Activated naive CD4-positive, alpha-beta T cell treated with anti-CD3 and anti-CD28 coated beads, Interleukin-2, amount 50 U/mL, for 24 hours (primary cell): ENCODE measurements at regions not wholly inside any gene's neighbourhood (a gene's known extent, or its start where the extent isn't known, plus 50 kb on each side); places are given as distances from the start of the nearest gene placed in this dataset.
"Not testable (repeated sequence)": the region's sequence is repeated elsewhere in the genome, so short reads cannot be mapped to it uniquely, and the experiment has no call there.

ENCODE experiments used
- H3K27ac Mint-ChIP-seq: one replicate; pipeline ENCODE4 v1.8.0; 2021; ENCODE audit warnings: mild to moderate bottlenecking, mixed read lengths
- H3K27me3 Mint-ChIP-seq: one replicate; pipeline ENCODE4 v1.8.0; 2021; ENCODE audit warnings: mixed read lengths
- H3K36me3 Mint-ChIP-seq: one replicate; pipeline ENCODE4 v1.8.0; 2021; ENCODE audit warnings: mixed read lengths
- H3K4me1 Mint-ChIP-seq: one replicate; pipeline ENCODE4 v1.8.0; 2021; ENCODE audit warnings: mixed read lengths
- H3K4me3 Mint-ChIP-seq: one replicate; pipeline ENCODE4 v1.8.0; 2021; ENCODE audit warnings: mild to moderate bottlenecking, mixed read lengths
- H3K9me3 Mint-ChIP-seq: one replicate; pipeline ENCODE4 v1.8.0; 2021; ENCODE audit warnings: mixed read lengths

GRCh38 chrX:143296521-143296920, 220.8 kb downstream of the SPANXN3 start:
- no peak overlapping the region for H3K4me3 Mint-ChIP-seq
- no peak overlapping the region for H3K27ac Mint-ChIP-seq
- no peaks in the 10 kb centered on the region for H3K4me1 Mint-ChIP-seq
- H3K9me3 Mint-ChIP-seq = no peaks in the 10 kb centered on the region
- H3K27me3 Mint-ChIP-seq = no peaks in the 10 kb centered on the region
- no peaks in the 10 kb centered on the region for H3K36me3 Mint-ChIP-seq

GRCh38 chrX:143287236-143287635, 230.0 kb downstream of the SPANXN3 start:
- Mint-ChIP-seq H3K36me3 (no peaks in the 10 kb centered on the region), H3K27me3 (no peaks in the 10 kb centered on the region), H3K9me3 (no peaks in the 10 kb centered on the region), H3K27ac (no peak overlapping the region), H3K4me3 (no peak overlapping the region), H3K4me1 (no peaks in the 10 kb centered on the region)

GRCh38 chrX:143270317-143270716, 244.6 kb downstream of the SPANXN4 start:
- Mint-ChIP-seq H3K4me1 (no peaks in the 10 kb centered on the region), H3K36me3 (no peaks in the 10 kb centered on the region), H3K4me3 (no peak overlapping the region), H3K9me3 (no peaks in the 10 kb centered on the region), H3K27me3 (no peaks in the 10 kb centered on the region), H3K27ac (no peak overlapping the region)

GRCh38 chrX:143244593-143244992, 218.9 kb downstream of the SPANXN4 start:
- not testable (repeated sequence) for H3K9me3 Mint-ChIP-seq, H3K36me3 Mint-ChIP-seq, H3K4me1 Mint-ChIP-seq, H3K27me3 Mint-ChIP-seq, H3K27ac Mint-ChIP-seq, H3K4me3 Mint-ChIP-seq

- no peak overlapping the region for H3K27ac Mint-ChIP-seq
- no peak overlapping the region for H3K4me3 Mint-ChIP-seq
- H3K9me3 Mint-ChIP-seq = no peaks in the 10 kb centered on the region
- no peaks in the 10 kb centered on the region for H3K4me1 Mint-ChIP-seq
- no peaks in the 10 kb centered on the region for H3K36me3 Mint-ChIP-seq
- H3K27me3 Mint-ChIP-seq = no peaks in the 10 kb centered on the region
These were observed 214.9 kb downstream of the SPANXN4 start for GRCh38 chrX:143240658-143241057.

GRCh38 chrX:143231492-143231891, 205.8 kb downstream of the SPANXN4 start:
- Mint-ChIP-seq H3K4me3 (no peak overlapping the region), H3K36me3 (no peaks in the 10 kb centered on the region), H3K27me3 (no peaks in the 10 kb centered on the region), H3K27ac (no peak overlapping the region), H3K4me1 (no peaks in the 10 kb centered on the region), H3K9me3 (no peaks in the 10 kb centered on the region)

- not testable (repeated sequence) for H3K9me3 Mint-ChIP-seq, H3K36me3 Mint-ChIP-seq, H3K4me3 Mint-ChIP-seq, H3K4me1 Mint-ChIP-seq, H3K27me3 Mint-ChIP-seq, H3K27ac Mint-ChIP-seq
These were observed 202.9 kb downstream of the SPANXN4 start for GRCh38 chrX:143228600-143228999.

GRCh38 chrX:143206966-143207365, 181.2 kb downstream of the SPANXN4 start:
- Mint-ChIP-seq H3K36me3 (no peaks in the 10 kb centered on the region), H3K27ac (no peak overlapping the region), H3K27me3 (no peaks in the 10 kb centered on the region), H3K4me3 (no peak overlapping the region), H3K4me1 (no peaks in the 10 kb centered on the region), H3K9me3 (no peaks in the 10 kb centered on the region)

GRCh38 chrX:143171703-143172102, 146.0 kb downstream of the SPANXN4 start:
- Mint-ChIP-seq H3K4me1 (no peaks in the 10 kb centered on the region), H3K36me3 (no peaks in the 10 kb centered on the region), H3K9me3 (no peaks in the 10 kb centered on the region), H3K27me3 (no peaks in the 10 kb centered on the region), H3K27ac (no peak overlapping the region), H3K4me3 (no peak overlapping the region)

GRCh38 chrX:143165778-143166177, 140.1 kb downstream of the SPANXN4 start:
- Mint-ChIP-seq H3K4me1 (no peaks in the 10 kb centered on the region), H3K27ac (no peak overlapping the region), H3K4me3 (no peak overlapping the region), H3K9me3 (no peaks in the 10 kb centered on the region), H3K27me3 (no peaks in the 10 kb centered on the region), H3K36me3 (no peaks in the 10 kb centered on the region)

- peaks cover under 1% of the 10 kb centered on the region for H3K9me3 Mint-ChIP-seq
- no peaks in the 10 kb centered on the region for H3K36me3 Mint-ChIP-seq
- no peak overlapping the region for H3K27ac Mint-ChIP-seq
- no peaks in the 10 kb centered on the region for H3K27me3 Mint-ChIP-seq
- no peak overlapping the region for H3K4me3 Mint-ChIP-seq
- H3K4me1 Mint-ChIP-seq = no peaks in the 10 kb centered on the region
These were observed 114.0 kb downstream of the SPANXN4 start for GRCh38 chrX:143139681-143140080.

GRCh38 chrX:143121477-143121876, 95.7 kb downstream of the SPANXN4 start:
- no peak overlapping the region for H3K27ac Mint-ChIP-seq
- H3K4me3 Mint-ChIP-seq = no peak overlapping the region
- no peaks in the 10 kb centered on the region for H3K27me3 Mint-ChIP-seq
- H3K36me3 Mint-ChIP-seq = no peaks in the 10 kb centered on the region
- no peaks in the 10 kb centered on the region for H3K9me3 Mint-ChIP-seq
- H3K4me1 Mint-ChIP-seq = no peaks in the 10 kb centered on the region

GRCh38 chrX:143115466-143115865, 89.7 kb downstream of the SPANXN4 start:
- no peak overlapping the region for H3K4me3 Mint-ChIP-seq
- H3K27me3 Mint-ChIP-seq = no peaks in the 10 kb centered on the region
- no peaks in the 10 kb centered on the region for H3K4me1 Mint-ChIP-seq
- H3K9me3 Mint-ChIP-seq = no peaks in the 10 kb centered on the region
- H3K27ac Mint-ChIP-seq = no peak overlapping the region
- H3K36me3 Mint-ChIP-seq = no peaks in the 10 kb centered on the region

- Mint-ChIP-seq H3K9me3 (peaks cover 5% of the 10 kb centered on the region), H3K36me3 (no peaks in the 10 kb centered on the region), H3K4me1 (no peaks in the 10 kb centered on the region), H3K27ac (no peak overlapping the region), H3K27me3 (no peaks in the 10 kb centered on the region), H3K4me3 (no peak overlapping the region)
These were observed 70.1 kb downstream of the SPANXN4 start for GRCh38 chrX:143095816-143096215.

GRCh38 chrX:143095321-143095720, 69.6 kb downstream of the SPANXN4 start:
- H3K27ac Mint-ChIP-seq = no peak overlapping the region
- H3K36me3 Mint-ChIP-seq = no peaks in the 10 kb centered on the region
- H3K4me3 Mint-ChIP-seq = no peak overlapping the region
- no peaks in the 10 kb centered on the region for H3K4me1 Mint-ChIP-seq
- H3K9me3 Mint-ChIP-seq = peaks cover 5% of the 10 kb centered on the region
- no peaks in the 10 kb centered on the region for H3K27me3 Mint-ChIP-seq

- no peak overlapping the region for H3K27ac Mint-ChIP-seq
- H3K4me1 Mint-ChIP-seq = no peaks in the 10 kb centered on the region
- no peak overlapping the region for H3K4me3 Mint-ChIP-seq
- no peaks in the 10 kb centered on the region for H3K27me3 Mint-ChIP-seq
- H3K9me3 Mint-ChIP-seq = peaks cover 5% of the 10 kb centered on the region
- no peaks in the 10 kb centered on the region for H3K36me3 Mint-ChIP-seq
These were observed 68.8 kb downstream of the SPANXN4 start for GRCh38 chrX:143094417-143095023.
